ENCODE measurements at regions not wholly inside any gene's neighbourhood (a gene's known extent, or its start where the extent isn't known, plus 50 kb on each side); places are given as distances from the start of the nearest gene placed in this dataset.

DNA sequence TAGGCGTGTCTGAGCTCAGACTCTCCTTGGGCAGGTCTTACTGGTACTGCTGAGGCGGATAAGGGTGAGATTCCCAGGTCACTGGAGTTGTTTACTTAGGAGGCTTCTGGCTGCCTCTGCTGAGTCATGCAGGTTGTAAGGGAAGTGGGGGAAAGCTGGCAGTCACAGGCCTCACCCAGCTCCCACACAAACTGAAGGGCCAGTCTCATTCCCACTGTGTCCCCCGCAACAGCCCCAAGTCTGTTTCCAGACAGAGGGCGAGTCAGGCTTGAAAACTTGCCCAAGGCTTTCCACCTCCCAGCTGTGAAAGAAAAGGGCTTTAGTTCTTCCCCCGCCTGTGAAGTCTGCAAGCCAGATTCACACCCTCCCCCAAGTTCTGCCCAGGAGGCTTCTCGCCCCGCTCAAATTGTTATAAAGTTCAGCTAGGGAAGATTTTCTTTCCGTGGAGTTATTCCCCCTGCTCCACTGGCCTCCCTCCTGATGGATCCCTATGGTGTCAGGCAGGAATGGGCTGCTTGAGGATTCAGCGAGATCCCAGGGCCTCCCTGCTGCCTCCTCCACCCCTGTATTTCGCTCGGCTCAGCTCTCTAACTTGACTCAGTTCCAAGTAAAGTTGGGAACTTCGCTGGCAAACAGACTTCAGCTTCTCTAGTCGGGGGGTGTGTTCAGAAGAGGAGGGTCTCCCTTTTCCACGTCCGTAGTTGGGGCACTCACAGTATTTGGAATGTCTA is 248.6 kb downstream of the NR4A2 start:
- no peak for DNase-seq

DNA sequence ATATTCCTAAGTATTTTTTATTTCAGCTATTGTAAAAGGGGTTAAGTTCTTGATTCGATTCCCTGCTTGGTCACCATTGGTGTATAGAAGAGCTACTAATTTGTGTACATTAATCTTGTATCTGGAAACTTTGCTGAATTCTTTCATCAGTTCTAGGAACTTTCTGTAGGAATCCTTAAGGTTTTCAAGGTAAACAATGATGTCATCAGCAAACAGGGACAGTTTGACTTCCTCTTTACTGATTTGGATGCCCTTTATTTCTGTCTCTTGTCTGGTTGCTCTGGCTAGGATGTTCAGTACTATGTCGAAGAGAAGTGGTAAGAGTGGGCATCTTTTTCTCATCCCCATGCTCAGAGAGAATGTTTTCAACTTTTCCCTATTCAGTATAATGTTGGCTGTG is 252.7 kb downstream of the NR4A2 start:
- DNase-seq: no peak

DNA sequence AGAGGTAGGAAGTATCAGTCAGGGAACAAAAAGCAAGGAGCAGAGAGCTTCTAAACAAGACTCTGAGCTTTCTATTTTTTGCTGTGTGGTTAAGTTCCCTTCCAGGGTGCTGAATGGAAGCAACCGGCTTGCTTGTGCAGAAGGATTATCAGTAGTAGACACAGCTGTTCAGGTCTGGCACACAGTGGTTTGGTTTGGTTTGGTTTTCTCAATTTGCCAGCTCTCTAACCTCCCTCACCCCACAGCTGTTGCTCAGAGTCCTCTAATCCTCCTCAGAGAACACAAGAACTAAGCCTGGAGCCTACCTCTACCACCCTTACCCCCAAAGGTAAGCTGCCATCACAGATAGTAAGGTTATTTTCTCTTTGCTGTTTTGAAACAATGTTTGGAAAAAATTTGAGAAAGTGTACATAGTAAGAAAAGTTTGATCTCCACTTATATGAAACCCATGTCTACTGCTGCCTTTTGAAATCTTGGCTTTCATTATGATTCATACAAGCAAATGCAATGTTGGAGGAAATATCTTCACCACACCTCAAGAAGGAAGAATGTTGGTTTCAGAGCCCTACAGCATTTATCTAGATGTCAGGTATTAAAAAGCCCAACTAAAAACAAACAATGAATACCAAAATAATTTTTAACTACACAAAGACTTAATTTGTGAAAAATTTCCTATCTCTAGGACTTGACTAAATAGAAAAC is 255.3 kb downstream of the NR4A2 start:
- no peak for DNase-seq

DNA sequence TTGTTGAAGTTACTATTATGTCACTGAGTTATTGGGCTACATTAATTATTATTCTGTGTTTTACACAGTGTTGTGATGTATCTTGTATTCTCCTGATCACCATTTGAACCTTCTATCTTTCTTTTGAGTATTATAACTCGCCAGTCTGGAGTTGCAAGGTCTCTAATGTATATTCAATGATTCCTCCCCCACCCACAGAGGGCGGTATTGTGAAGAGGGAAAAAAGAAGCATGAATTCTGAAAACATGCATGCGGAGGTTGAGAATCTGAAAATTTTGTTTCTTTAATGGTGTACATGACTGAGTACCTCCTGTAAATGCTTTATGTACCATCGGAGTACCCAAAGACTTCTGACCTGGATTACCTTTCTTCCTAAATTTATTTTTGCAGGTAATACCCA is 266.6 kb downstream of the NR4A2 start:
- no peak for DNase-seq

DNA sequence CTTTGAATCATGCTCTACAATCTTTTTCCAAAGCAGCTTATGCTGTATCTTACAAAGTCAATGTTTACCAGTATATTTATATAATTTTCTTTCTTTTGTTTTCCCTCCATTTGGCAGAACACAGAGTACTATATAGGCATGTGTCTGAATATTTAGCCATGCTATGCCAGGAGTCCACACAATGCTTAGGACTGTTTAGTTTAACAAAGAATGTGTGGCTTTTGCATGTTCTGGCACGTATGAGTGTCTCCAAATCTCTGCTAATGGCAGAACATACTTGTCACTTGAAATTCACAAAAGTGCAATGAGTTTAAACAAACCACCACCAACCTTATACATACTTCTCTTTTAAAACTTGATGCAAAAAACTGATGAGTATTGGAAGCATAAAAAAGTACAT is 268.0 kb downstream of the NR4A2 start:
- no peak for DNase-seq

DNA sequence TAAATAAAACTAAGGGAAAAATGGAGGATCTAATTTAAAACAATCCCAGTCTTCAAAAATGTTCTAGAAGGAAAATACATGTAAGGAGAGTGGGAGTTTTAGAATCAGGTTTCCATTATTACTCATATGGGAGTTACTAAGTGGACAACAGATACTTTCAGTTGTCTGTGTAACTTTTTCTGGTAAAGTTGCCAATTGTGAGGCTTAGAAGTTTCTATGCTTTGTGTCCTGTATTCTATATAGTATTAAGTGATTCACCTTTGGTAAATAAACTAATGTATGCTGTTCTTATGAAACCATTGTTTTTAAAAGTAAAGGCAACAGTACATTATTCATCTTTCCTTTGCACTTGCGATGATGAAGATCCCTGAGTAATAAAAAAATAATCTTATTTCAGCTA is 274.9 kb downstream of the NR4A2 start:
- DNase-seq: no peak

DNA sequence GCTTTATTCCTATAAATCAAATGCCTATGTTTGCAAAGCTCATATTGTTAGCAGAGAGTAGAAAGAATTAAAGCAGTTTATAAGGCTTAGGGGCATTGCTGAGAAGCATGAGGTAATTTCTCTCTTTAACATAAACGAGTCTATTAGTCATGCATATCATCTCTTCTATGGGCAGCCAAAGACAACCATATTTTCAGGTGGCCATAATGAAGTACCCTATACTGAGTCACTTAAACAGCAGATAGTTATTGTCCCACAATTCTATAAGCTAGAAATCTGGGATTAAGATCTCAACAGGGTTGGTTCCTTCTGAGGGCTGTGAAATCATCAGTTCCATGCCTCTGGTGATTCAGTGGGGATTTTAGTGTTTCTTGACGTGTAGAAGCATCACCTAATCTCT is 277.5 kb downstream of the NR4A2 start:
- no peak for DNase-seq

DNA sequence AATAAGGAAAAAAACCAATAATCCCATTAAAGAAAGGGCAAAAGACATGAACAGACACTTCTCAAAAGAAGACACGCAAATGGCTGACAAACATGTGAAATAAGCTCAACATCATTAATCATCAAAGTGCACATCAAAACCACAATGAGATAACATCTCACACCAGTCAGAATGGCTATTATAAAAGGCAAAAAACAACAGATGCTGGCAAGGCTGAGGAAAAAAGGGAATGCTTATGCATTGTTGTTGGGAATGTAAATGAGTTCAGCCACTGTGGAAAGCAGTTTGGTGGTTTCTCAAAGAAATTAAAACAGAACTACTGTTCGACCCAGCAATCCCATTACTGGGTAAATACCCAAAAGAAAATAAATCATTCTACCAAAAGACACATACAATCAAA is 285.6 kb downstream of the NR4A2 start:
- DNase-seq: no peak

DNA sequence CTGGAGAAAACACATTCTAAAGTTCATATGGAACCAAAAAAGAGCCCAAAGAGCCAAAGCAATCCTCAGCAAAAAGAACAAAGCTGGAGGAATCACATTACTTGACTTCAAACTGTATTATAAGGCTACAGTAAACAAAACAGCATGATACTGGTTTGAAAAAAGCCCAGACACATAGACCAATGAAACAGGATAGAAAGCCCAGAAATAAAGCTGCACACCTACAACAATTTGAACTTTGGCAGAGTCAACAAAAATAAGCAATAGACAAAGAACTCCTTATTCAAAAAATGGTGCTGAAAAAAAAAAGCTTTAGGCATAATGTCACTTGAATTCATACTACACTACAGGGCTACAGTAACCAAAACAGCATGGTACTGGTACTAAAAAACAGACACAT is 289.6 kb downstream of the NR4A2 start:
- no peak for DNase-seq

DNA sequence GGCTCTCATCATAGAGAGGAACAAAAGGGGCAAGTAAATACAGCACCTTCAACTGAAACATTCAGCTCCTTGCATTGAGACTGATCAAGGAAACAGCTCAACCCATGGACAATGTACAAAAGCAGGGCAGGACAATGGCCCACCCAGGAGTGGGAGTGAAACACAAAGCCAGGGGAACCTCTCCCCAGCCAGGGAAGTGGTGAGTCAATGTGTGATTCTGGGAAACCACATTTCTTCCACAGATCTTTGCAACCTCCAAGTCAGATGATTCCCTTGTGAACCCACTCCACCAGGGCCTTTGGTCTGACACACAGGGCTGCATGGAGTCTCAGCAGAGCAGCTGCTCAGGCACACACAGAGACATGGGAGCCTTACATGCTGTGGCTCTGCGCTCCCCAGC is 294.5 kb downstream of the NR4A2 start:
- no peak for DNase-seq

DNA sequence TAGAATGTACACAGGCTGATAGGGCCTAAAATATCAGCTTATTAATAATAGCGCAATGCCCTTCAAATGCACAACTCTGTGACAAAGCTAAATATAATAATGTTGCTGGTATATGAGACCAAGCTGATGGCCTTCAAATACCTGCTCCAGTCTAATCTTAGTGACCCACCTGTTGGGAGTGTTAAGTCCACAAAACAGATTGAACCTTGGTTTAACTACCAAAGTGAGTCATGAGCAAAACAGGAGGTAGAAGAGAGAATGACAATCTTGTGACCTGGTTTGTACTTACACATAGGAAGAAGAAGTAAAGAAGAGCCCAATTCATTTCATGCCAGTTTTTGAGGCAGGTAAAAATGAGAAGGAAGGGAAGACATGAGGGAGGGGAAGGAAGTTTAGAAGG is 295.0 kb downstream of the NR4A2 start:
- DNase-seq: no peak

DNA sequence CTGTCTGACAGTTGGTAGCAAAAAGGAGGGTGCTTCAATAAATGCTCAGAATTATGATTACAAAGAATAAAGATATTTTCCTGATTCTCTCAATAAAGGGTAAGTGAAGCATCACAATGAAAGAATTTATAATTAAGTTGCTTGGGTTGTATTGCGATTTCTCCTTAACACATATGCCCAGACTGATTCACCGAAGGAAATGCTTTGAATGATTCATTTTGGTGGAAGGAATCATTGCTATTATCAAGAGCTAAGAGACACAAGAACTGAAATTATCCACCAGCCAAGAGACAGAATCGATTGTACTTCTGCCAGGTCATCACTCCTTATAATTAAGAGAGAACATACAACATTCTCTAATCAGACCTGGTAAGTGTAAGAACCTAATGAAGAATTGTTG is 301.4 kb downstream of the NR4A2 start:
- no peak for DNase-seq

DNA sequence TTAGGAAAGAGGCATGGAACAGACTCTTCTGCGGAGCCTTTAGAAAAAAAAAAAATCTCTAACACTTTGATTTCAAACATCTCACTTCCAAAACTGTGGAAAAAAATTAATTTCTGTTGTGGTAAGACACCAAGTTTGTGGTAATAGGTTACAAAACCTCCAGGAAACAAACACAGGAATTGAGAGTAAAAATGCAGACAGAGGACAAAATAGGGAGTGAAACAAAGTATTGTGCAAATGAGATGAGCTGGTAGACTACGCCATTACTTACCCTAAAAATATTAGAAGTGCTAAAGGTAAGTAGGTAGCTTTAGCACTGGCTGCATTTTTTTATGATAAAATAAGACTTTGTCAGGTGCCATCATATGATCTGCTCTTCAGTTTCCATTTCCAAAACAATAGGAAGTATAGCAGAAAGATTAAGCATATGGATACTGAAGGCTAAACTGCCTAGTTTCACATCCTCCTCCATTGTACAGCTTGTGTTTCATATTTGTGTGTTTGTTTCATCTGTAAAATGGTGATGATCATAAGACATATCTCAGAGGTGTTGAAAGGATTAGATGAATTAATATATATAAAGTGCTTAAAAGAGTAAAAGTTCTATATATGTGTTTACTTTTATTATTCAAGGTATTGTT is 309.2 kb downstream of the NR4A2 start:
- DNase-seq: no peak

DNA sequence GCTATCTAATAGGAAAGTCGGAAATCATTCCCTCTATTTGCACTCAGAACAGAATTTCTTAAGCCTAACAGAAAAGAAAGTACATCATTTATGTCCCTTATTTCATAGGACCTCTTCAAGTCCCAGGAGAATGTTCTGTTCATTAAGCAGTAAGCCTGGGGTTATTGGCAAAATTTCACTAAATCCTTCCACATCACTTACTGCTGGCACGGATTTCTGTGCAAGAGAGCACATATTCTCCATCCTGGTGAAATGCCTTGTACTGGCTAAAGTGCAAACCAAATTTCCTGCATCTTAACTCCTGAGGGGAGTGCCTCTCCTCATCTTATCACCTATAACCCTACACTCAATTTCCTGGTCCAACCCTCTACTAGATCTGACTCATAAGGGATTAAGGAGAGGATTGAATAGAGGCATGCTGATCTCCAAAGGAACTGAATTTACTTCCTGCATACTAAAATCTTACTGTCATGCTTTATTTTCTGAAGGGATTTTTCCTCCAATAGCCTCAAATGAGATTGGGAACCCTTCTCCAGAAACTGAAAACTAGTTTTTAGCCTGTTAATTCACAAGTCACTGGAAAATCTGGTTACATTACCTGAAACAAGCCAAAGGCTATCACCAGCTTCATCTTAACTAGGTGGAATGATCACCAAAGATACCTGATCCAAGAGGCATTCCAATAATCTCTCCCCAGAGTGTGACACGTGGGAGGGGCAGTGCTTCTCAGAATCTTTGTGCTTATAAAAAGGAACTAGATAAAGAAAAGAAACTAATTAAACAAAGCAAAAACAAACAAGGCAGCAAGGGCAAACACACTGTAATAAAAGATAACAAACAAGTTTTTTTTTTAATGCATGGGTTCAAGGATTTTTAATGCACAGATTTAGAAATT is 311.1 kb downstream of the NR4A2 start:
- DNase-seq: no peak

DNA sequence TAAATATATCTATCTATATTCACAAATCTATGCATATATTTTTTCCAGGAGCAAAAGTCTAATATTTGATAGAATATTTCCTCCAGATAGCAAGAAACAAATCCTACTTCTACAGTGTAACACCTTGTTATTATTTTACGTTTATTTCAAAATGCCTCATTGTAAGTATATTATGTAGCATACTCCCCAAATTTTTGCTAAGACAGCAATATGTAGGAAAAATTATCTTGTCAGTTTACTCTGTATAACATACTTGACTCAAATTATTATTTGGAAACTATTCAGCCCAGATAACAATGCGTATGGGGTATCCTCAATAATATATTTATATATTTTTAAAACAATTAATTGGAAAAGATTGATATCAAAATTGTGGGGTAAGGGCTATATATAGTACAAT is 313.2 kb downstream of the NR4A2 start:
- DNase-seq: no peak

DNA sequence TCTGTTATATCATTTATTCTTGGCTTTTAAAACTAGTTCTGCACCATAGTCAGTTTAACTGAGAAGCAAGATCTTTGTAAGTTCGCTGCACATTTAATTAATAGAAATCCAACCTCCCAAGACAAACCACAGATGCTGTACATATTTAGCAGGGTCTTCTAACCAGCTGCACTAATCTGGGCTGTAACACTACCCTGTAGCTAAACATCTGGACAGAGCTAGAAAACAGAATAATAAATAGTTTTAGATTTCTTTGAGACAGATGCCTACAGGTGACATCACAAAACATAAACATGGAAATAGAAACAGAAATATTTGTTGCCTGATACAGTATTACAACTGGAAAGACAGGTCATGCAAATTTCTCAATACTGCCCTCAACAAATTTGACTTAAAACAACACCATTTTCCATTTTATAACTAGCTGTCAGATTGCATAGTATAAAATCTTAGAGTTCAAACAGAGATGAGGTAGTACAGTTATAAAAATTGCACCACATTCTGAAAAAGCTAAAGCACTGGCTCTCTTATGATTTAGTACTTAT is 315.1 kb downstream of the NR4A2 start:
- DNase-seq: no peak

DNA sequence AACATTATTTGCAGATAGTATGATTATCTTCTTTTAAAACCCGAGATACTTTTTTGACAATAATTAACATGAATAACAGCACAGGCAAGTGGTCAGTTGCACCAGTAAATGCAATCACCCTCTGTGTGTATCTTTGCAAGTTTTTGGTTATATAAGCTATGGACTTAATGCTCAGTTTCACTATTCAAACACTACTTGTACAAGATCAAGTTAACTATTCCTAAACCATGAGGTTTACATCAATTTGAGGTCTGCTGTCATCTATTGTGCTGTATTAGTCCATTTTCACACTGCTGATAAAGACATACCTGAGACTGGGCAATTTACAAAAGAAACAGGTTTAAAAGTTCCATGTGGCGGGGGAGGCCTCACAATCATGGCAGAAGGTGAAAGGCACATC is 323.2 kb downstream of the NR4A2 start:
- no peak for DNase-seq

DNA sequence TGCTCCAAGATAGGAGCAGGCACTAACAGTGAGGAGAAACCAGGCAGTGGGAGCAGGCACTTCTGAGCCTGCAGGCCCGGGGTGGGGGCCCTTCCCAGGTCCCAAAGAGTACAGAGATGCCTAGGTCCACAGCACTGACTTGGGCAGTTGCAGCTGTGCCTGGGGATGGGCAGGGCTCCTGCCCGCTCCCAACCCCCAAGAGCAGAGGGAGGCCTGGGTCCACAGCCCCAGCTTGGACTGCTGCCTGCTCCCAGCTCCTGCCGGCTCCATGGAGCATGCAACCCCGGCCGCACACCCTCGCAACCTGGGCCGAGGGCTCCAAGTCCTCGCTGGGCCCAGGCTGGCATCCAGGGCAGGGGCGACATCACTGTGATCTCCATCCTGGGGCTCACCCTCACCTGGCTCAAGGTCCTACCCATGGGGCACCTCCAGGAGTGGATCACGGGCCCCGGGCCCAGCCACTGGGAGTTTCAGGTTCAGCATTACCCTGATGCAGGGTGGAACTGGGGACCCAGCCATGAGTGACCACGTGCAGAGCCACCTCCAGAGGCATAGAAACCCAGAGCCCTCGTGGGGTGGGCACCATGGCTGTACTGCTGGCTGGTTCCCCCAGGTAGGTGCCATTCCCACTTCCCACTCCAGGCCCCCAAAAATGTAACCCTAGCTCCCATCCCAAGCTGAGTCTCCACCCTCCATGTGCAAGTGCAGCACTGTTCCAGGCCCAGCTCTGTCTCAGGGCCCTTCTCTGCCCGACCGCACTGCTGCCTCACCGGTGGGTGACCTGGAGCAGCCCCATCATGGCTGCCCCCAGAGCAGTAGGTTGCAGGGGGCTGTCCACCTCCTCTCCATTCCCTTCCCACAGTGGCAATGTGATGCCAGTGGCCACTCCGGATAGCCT is 325.6 kb downstream of the NR4A2 start:
- DNase-seq: no peak

DNA sequence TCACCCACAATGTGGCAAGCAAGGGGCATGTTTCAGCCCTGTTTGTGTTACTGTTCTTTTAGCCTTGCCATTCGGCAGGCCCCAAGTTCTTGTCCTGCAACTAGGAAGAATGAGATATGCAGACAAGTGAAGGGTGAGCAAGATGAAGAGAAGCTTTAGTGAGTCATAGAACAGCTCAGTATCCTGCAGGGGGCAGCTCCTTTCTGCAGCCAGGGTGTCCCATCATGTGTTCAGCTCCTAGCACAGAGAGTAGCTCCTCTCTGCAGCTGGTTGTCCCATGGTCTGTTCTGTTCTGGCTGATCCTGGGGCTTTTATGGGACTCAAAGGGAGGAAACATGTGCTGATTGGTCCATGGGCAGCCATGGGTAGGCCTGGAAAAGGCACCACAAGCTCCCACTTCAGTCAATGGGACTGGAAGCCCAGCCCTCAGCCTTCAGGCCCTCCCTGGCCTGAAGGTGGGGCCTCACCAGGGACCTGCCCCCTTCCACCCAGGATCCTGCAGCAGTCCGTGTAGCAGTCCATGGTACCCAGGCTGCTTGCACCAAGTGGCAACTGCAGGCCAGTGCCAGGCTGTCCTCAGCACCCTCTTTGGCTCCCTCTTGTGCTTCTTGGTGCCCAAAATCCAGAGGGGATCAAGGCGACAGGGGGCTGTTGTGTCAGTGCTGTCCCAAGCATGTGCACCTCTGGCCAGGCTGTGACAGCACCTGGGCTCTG is 326.4 kb downstream of the NR4A2 start:
- DNase-seq: no peak

DNA sequence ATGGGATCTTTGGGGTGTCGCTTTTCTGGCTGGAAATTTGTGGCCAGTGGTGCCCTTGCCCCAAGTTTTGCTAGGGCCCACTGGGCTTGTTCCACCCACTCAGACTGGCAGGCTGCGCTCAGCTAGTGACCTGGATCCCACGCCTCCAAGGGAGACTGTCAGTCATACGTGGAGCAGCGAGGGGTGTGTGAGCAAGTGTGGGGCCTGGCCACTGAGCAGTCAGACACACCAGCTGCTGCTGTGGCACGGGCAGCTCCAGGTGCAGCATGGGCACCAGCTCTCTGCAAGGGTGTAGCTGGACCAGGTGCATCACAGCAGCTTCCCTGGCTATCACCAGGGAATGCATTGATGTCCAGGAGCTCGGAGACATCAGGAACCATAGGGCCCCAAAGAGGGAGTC is 327.0 kb downstream of the NR4A2 start:
- DNase-seq: no peak

DNA sequence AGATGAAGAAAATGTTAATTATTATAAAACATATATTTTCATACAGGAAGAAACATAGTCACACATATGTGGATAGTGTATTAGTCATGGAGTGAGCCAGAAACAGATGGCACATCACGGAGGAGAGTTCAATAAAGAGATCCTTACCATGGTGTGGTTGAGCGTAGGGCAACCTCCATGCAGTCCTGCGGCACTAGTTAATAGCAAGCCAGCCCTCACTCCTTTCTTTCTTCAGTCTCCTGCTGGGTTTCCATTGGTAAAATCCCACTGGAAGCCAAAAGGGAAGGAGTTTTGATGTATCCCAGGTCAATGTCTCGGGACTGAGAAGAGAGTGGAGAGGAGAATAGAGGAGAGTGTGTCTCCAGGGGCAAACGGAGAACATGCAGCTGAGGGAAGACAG is 328.1 kb downstream of the NR4A2 start:
- no peak for DNase-seq
